ENCODE measurements at regions not wholly inside any gene's neighbourhood (a gene's known extent, or its start where the extent isn't known, plus 50 kb on each side); places are given as distances from the start of the nearest gene placed in this dataset.
"Not testable (repeated sequence)": the region's sequence is repeated elsewhere in the genome, so short reads cannot be mapped to it uniquely, and the experiment has no call there.

DNA sequence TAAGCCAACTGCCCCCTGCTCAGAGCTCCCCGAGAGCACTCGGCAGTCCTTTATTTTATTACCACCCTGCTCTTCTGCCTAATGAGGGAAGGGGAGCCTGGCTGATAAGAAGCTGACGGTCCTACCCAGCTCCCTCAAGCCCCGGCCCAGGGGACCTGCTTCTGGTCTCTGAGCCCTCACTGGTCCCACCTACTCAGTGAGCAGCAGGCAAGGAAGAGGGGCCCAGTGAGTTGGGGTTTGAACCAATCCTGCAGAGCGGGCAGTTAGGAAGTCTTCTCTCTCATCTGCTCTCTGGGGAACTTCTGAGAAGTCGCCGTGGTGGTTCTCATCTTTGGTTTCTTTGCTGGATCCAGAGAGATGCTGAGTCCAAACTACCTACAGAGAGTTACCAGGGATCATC, 218.9 kb downstream of the NDUFA10 start:
- DNase-seq (ENCODE audit: low read depth in 1 of 2, low spot score in 1 of 2), result no peak

DNA sequence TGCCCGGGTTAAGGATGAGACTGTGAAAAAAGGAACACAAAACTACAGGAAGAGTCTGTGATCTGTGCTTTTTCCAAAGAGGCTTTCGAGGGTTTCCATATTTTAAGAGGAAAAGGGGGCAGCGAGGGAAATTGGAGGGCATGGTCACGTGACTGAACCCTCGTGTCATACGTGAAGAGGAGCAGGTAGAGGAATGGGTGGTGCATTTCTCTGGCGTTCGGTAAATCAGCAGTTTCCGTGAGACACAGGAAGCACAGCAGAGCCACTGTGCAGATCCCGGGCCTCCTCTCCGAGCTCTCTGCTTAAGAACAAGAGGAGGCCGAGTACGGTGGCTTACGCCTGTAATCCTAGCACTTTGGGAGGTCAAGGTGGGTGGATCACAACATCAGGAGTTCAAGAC, 219.7 kb downstream of the NDUFA10 start:
- DNase-seq (ENCODE audit: low read depth in 1 of 2, low spot score in 1 of 2), result no peak

DNA sequence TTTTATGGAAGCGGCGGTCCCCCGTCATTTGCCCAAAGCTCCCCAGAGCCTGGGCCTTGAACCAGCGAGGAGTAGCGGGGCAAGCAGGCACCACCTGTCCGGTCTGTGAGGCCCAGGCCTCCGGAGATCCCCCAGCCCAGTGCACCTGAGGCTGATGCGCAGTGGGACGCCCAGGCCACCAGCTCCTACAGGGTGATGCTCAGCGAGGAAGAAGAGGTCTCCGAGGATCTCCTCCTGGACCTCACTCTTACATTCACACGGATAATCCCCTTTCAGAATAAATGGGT, 220.2 kb downstream of the NDUFA10 start:
- DNase-seq (ENCODE audit: low read depth in 1 of 2, low spot score in 1 of 2), result no peak

- DNase-seq (ENCODE audit: low read depth in 1 of 2, low spot score in 1 of 2), result no peak
Observed at GRCh38 chr2:239804161-239805042, 220.7 kb downstream of the NDUFA10 start.

- no peak for DNase-seq (ENCODE audit: low read depth in 1 of 2, low spot score in 1 of 2)
Observed at GRCh38 chr2:239803766-239804115, 221.4 kb downstream of the NDUFA10 start.

DNA sequence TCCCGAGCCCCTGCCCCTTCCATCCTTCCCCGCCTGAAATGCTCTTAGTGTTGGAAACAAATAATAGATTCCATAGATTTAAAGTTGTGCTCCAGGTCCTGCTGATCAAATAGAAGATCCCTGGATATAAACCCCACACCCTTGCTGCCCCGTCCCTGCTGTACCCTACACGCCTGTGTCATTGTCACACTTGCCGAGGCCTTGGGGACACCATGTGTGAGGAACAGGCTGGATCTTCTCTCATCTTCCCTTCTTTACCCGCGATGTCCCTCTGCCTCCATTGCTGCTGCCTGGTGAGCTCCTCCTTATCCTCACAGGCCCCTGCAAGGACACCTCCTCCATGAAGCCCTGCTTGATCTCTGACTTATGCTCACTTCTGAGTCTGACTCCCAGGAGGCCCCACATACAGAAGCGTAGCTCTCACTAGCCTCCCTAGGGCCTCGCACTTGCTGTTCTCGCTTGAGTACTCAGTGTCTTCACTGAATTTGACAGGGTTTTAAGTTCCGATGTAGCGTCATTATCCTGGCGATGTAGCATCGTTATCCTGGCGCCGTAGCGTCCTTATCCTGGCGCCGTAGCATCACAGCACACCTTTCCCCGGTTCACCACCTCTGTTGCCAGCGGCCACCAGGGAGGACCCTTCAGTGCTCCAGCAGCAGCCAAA, 221.9 kb downstream of the NDUFA10 start:
- no peak for DNase-seq (ENCODE audit: low read depth in 1 of 2, low spot score in 1 of 2)

DNA sequence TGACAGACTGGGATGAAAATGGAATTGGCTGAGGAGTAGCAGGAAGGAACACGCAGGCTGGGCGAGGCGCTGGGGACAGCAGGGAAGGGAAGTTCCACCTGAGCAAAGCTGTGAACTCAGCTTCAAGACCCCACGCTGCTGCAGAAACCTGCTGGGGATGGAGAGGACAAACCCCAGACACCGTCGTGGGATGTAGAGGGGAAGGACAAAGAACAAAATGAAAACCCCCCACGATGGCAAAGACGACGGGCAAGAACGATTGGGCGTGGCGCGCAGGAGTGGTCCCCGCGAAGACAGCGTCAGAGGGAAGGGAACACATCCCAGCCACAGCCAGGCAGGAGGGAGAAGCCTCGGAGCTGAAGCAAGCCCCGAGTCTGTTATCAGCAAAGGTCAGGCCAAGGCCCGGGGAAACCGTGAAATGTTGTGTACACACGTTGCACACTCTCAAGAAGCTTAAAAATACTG, 222.9 kb downstream of the NDUFA10 start:
- no peak for DNase-seq (ENCODE audit: low read depth in 1 of 2, low spot score in 1 of 2)

DNA sequence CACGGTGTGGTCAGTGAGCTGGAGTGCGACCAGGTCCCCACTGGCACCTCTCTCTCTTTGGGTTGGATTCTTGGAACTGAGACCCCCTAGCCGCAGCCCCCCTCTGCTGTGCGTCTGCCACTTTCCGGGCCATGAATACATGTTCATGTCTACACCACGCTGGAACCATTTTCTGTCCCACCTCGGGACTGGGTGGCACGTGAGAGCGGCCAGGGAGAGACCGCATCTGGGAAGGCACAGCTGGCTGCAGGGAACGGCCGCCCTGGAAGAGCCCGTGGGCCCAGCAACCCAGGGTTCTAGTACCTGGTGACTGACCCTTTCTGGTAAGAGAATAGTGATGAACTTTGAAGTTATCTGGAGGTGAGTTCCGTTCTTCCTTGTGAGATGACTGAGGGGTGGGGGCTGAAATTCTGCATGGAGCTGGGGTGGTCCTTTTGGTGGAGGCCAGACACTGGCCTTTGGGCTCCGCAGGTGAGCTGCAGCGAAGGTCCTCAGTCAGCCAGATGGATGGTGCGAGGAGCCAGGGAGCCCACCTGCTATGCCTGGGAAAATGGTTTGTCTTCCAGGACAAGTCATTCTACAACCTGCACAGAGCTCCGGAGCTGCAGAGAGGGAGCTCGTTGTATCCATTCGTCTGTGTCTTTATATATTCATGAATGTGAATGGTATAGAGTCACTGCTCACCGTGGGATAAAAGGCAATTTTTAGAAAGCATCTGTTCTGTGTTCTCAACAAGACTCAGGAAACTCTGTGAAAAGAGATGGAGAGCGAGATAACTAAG, 223.5 kb downstream of the NDUFA10 start:
- no peak for DNase-seq (ENCODE audit: low read depth in 1 of 2, low spot score in 1 of 2)

DNA sequence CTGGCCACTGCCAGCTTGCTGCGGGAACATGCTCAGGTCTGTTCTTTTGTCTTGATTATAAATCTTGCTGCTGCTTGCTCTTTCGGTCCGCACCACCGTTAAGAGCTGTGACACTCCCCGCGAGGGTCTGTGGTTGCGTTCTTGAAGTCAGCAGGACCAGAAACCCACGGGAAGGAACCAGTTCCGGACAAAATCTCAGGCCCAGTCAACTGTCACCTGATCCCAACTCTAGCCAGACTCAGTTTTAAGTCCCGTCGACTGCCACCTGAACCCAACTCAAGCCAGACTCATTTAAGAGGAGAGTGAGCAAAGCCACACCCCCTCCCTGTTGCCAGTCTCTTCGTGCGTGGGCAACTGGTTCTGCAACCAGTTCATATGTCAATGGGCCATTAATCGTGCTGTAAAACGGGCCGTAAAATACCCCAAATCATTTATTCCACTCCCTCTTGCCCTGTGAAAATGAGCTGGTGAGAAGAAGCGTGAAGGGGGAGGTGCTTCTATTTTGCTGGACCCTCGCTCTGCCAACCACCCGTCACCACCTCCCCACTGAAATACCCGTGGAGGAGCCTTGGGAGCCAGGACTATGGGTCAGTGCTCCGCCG, 224.3 kb downstream of the NDUFA10 start:
- DNase-seq (ENCODE audit: low read depth in 1 of 2, low spot score in 1 of 2), result no peak

DNA sequence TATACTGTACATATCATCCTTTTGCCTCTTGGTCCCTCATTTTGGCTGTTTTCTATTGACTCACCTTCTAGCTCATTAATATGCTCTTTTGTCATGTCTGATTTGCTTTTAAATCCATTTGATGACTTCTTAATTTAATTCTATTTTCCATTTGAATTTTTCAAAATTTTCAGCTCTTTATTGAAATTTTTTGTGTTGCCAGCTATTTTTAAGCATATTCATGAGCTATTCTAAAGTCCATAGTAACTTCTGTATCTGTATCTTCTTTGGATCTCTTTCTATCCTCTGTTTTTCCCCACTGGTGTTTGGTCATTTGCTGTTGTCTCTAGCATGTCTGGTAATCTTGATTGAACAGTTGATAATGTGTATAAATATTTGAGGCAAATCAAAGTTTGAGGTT, 227.8 kb downstream of the NDUFA10 start:
- no peak for DNase-seq (ENCODE audit: low read depth in 1 of 2, low spot score in 1 of 2)

- not testable (repeated sequence) for DNase-seq (ENCODE audit: low read depth in 1 of 2, low spot score in 1 of 2)
Observed at GRCh38 chr2:239795761-239796160, 229.4 kb downstream of the NDUFA10 start.

- no peak for DNase-seq (ENCODE audit: low read depth in 1 of 2, low spot score in 1 of 2)
Observed at GRCh38 chr2:239793836-239794235, 231.3 kb downstream of the NDUFA10 start.

DNA sequence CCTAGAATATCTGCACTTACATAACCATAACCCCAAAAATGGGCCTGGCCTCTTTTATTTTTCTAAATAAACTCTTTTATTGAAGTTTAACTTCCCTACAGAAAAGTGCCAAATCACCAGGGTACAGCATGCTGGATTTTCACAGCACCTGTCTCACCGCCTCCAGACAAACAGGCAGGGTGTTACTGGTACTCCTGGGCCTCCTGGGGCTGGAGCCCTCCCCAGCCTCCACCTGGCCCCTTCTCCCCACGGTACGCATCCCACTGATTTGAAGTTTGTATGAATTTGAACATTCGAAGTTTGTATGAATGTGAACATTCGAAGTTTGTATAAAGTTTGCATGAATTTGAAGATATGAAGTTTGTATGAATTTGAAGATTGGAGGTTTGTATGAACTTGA, 232.1 kb downstream of the NDUFA10 start:
- no peak for DNase-seq (ENCODE audit: low read depth in 1 of 2, low spot score in 1 of 2)

DNA sequence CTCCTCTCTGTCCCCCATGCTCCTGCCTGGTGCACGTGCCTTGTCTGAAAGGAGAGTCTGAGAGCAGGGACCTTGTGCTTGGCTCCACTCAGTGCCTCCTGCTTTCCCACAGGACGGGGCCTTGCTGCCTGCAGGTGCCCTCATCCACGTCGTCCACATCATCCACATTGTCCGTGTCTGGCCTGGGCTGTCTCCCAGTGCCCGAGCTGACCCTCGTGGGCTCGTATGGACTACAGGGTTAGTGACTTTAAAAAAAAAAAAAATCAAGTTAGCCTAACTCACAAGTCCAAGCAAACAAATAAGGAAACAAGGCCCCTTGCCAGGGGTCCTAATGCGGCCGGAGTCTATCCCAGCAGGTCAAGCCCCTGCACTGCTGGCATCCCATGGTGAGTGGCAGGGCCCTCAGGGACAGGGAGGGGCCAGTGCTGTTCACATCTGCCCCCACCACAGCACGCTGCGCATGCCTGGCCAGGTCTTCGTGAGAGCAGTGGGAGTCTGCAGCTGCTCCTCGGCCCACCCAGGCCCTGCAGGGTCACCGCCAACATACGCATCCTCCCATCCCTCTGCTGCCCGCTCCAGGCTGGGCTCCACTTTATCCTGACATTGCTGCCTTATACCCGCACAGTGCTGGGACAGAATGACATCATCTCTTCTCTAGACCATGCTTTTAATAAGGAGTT, 232.6 kb downstream of the NDUFA10 start:
- DNase-seq (ENCODE audit: low read depth in 1 of 2, low spot score in 1 of 2), result no peak

DNA sequence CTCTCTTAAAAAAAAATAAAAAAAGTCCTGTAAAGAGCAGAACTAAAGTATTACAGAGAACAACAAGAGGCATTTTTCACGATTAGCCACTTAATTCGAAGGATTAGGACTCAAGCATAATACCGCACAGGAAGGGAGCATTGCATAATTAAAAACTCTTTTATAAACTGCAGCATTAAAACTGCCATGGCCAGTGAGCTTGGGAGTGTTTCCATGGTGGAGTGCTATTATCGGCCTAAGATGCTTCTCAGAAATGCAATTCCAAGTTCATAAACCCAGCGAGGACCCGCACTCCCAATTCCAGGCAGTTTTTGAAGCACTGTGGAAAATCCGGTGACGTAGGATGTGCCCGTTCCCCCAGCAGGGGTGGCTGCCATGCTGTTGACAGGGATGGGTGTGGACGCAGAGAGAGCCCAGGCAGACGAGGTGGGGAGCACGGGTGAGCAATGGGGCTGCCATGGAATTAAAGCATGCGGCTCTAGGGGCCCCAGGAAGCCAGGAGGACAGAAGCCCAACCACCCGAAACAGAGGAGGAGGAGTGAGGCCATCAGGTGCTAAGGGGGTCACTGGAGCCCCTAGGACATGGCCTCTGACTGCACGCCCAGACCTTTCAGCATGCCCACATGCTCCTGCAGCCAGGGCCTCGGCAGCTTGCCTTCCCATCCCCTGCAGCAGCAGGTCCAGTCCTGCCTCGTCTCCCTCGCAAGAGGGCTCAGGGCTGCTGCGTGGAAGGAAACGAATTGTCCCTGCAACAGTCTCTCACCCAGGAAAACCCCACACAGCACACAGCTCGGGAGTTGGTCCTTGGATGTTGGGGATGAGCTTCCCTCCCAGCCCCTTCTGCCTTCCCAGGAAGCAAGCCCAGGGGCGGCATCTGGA, 233.4 kb downstream of the NDUFA10 start:
- no peak for DNase-seq (ENCODE audit: low read depth in 1 of 2, low spot score in 1 of 2)

GRCh38 chr2:239790721-239791120, 234.4 kb downstream of the NDUFA10 start:
- DNase-seq (ENCODE audit: low read depth in 1 of 2, low spot score in 1 of 2), result no peak

- DNase-seq (ENCODE audit: low read depth in 1 of 2, low spot score in 1 of 2), result no peak
Observed at GRCh38 chr2:239790313-239790712, 234.8 kb downstream of the NDUFA10 start.

GRCh38 chr2:239789711-239790110, 235.4 kb downstream of the NDUFA10 start:
- no peak for DNase-seq (ENCODE audit: low read depth in 1 of 2, low spot score in 1 of 2)

DNA sequence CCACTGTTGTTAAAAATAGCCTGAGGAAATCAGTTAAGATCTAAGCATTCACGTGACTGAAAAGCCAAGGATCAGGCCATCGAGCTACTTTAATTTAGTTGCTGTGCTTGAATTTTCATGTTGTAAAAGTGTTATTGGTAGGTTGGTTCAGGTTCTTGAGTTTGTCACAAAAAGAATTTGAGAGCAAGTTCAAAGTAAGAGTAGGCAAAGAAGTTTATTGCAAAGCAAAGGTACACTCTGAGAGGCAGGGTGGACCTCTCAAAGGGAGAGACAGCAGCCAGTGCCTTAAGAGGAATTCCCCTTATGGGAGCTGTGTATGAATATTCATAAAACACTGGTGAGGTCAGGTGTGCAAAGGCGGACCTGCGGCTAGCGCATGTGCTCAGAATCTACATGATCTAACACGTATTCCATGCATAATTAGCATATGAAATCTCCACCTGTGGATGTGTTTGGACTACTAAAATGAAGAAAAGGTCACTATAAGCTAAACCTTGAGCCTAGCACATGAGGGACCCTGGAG, 236.5 kb downstream of the NDUFA10 start:
- DNase-seq (ENCODE audit: low read depth in 1 of 2, low spot score in 1 of 2), result no peak

GRCh38 chr2:239787538-239788050, 237.5 kb downstream of the NDUFA10 start:
- DNase-seq (ENCODE audit: low read depth in 1 of 2, low spot score in 1 of 2), result no peak

All from activated CD4-positive, alpha-beta T cell treated with anti-CD3 and anti-CD28 coated beads, Interleukin-2, amount 50 U/mL, for 24 hours (primary cell).